HCT116 (cell line): ENCODE measurements at regions not wholly inside any gene's neighbourhood (a gene's known extent, or its start where the extent isn't known, plus 50 kb on each side); places are given as distances from the start of the nearest gene placed in this dataset.

Source experiments
- ATAC-seq: fragments of 200-7000 bp; cut with Tn5 transposase; 2 replicates; pipeline ENCODE4 v1.9.1; 2020; ENCODE audit warnings: mild to moderate bottlenecking, moderate library complexity
- BruUV-seq: library from RNA; stranded (reverse); fragments of 400-500 nt; replicated peaks from 2 replicates; lab custom pipeline; 2021; lab: Mats Ljungman, UMichigan
- CTCF ChIA-PET: fragments of 300-600 bp; sonication (Branson Sonifier 250); formaldehyde crosslinking; loops from one replicate; lab custom pipeline; 2021; ENCODE audit warnings: antibody characterized with exemption; lab: Charles Lee
- POLR2A ChIA-PET: fragments of 300-600, 350-600 bp; sonication (Branson Sonifier 250); formaldehyde crosslinking; loops from one replicate; lab custom pipeline; 2021; ENCODE audit warnings: antibody characterized with exemption; lab: Charles Lee
- RAD21 ChIA-PET, 2 experiments: fragments of 300-600 bp; sonication (Branson Sonifier 250); formaldehyde crosslinking; loops; one replicate each; lab custom pipeline; 2023; ENCODE audit warnings: low total read pairs in 2 of 2; ENCODE audit not compliant: uncharacterized antibody in 2 of 2, unreplicated experiment in 2 of 2, low non-redundant PET in 1 of 2; lab: Charles Lee
- DNase-seq: peaks from one replicate; pipeline ENCODE4 v3.0.0-alpha.2; 2010; ENCODE audit warnings: low read depth, low spot score
- H2AFZ ChIP-seq: fragments of 200-600 bp; shearing (Covaris generic), sonication (generic); 2 replicates; pipeline ENCODE4 v1.6.1; 2017; ENCODE audit warnings: low read depth, mixed run types, mixed read lengths, antibody characterized with exemption, low read length; ENCODE audit not compliant: poor library complexity, severe bottlenecking
- H3K27ac ChIP-seq: 2 replicates; pipeline ENCODE4 v1.5.1; 2012; ENCODE audit warnings: low read depth, low read length
- H3K27me3 ChIP-seq: fragments of 200-600 bp; sonication (generic); 2 replicates; pipeline ENCODE4 v1.6.1; 2016; ENCODE audit warnings: mixed run types, low read length, mixed read lengths; ENCODE audit not compliant: insufficient read depth
- H3K36me3 ChIP-seq, 2 experiments: fragments of 200-500 bp in 1 of 2; fragments of 200-600 bp in 1 of 2; sonication (Bioruptor generic) in 1 of 2; sonication (generic) in 1 of 2; 2 replicates each; pipeline versions ENCODE4 v1.5.1 to v1.6.1; 2014 to 2016; ENCODE audit warnings: low read length in 2 of 2, inconsistent platforms in 1 of 2, mixed read lengths in 1 of 2, mixed run types in 1 of 2; ENCODE audit not compliant: insufficient read depth in 2 of 2, control insufficient read depth in 1 of 2
- H3K4me1 ChIP-seq, 2 experiments: fragments of 200-600 bp in 1 of 2; sonication (generic) in 1 of 2; 2 replicates each; pipeline versions ENCODE4 v1.5.1 to v1.6.1; 2012 to 2017; ENCODE audit warnings: low read length in 2 of 2, inconsistent platforms in 1 of 2, mild to moderate bottlenecking in 1 of 2, mixed read lengths in 1 of 2, mixed run types in 1 of 2, moderate library complexity in 1 of 2; ENCODE audit not compliant: insufficient read depth in 2 of 2, control insufficient read depth in 1 of 2
- H3K4me2 ChIP-seq: fragments of 200-600 bp; sonication (generic); 2 replicates; pipeline ENCODE4 v1.6.1; 2017; ENCODE audit warnings: mixed run types, low read length, mixed read lengths
- H3K4me3 ChIP-seq, 2 experiments: fragments of 200-600 bp in 1 of 2; sonication (generic) in 1 of 2; replicated peaks in 1 of 2; 2 replicates each; pipeline ENCODE4 v1.5.1; 2011 to 2016; ENCODE audit warnings: low read length in 2 of 2, control low read depth in 1 of 2, low read depth in 1 of 2, mild to moderate bottlenecking in 1 of 2, mixed read lengths in 1 of 2, mixed run types in 1 of 2
- H3K79me2 ChIP-seq: fragments of 200-600 bp; sonication (generic); 2 replicates; pipeline ENCODE4 v1.6.1; 2017; ENCODE audit warnings: mild to moderate bottlenecking, mixed run types, low read length, moderate library complexity, mixed read lengths; ENCODE audit not compliant: insufficient read depth
- H3K9ac ChIP-seq: fragments of 200-600 bp; sonication (generic); 2 replicates; pipeline ENCODE4 v1.6.1; 2016; ENCODE audit warnings: low read length, mixed read lengths
- H3K9me2 ChIP-seq: fragments of 200-600 bp; sonication (generic), shearing (Covaris generic); 2 replicates; pipeline ENCODE4 v1.6.1; 2017; ENCODE audit warnings: mixed run types, mild to moderate bottlenecking, moderate library complexity; ENCODE audit not compliant: insufficient read depth
- H3K9me3 ChIP-seq, 2 experiments: fragments of 200-500 bp in 1 of 2; fragments of 200-600 bp in 1 of 2; sonication (Bioruptor generic) in 1 of 2; sonication (generic) in 1 of 2; 2 replicates each; pipeline ENCODE4 v1.6.1; 2014 to 2017; ENCODE audit warnings: low read length in 2 of 2, mixed read lengths in 2 of 2, inconsistent platforms in 1 of 2, low read depth in 1 of 2, mild to moderate bottlenecking in 1 of 2, mixed run types in 1 of 2, moderate library complexity in 1 of 2; ENCODE audit not compliant: control insufficient read depth in 1 of 2, insufficient read depth in 1 of 2
- H4K20me1 ChIP-seq: fragments of 200-600 bp; sonication (generic), shearing (Covaris generic); 2 replicates; pipeline ENCODE4 v1.6.1; 2017; ENCODE audit warnings: mixed run types, mild to moderate bottlenecking, moderate library complexity; ENCODE audit not compliant: insufficient read depth
- ATF3 ChIP-seq: IDR thresholded peaks from 2 replicates; pipeline ENCODE4 v1.6.1; 2012
- CBX3 ChIP-seq: IDR thresholded peaks from 2 replicates; pipeline ENCODE4 v1.6.1; 2012; ENCODE audit warnings: low read depth
- EGR1 ChIP-seq: IDR thresholded peaks from 2 replicates; pipeline ENCODE4 v1.6.1; 2012; ENCODE audit warnings: low read depth
- ELF1 ChIP-seq: IDR thresholded peaks from 2 replicates; pipeline ENCODE4 v1.6.1; 2012; ENCODE audit warnings: low read depth, borderline replicate concordance
- EZH2 ChIP-seq: fragments of 200-600 bp; sonication (generic); IDR thresholded peaks from 2 replicates; pipeline ENCODE4 v1.6.1; 2017; ENCODE audit warnings: antibody characterized with exemption, mixed run types
- EZH2phosphoT487 ChIP-seq: fragments of 200-600 bp; IDR thresholded peaks from 2 replicates; pipeline ENCODE4 v1.6.1; 2018; ENCODE audit warnings: antibody characterized with exemption, borderline replicate concordance
- FOSL1 ChIP-seq: IDR thresholded peaks from 2 replicates; pipeline ENCODE4 v1.6.1; 2012; ENCODE audit warnings: low read depth
- JUND ChIP-seq: IDR thresholded peaks from 2 replicates; pipeline ENCODE4 v1.6.1; 2012
- MAX ChIP-seq: IDR thresholded peaks from 2 replicates; pipeline ENCODE4 v1.6.1; 2012
- POLR2A ChIP-seq: IDR thresholded peaks from 2 replicates; pipeline ENCODE4 v1.7.0; 2011; ENCODE audit warnings: borderline replicate concordance; ENCODE audit not compliant: insufficient read depth, insufficient read length; ENCODE audit errors: extremely low read depth
- POLR2AphosphoS5 ChIP-seq: IDR thresholded peaks from 2 replicates; pipeline ENCODE4 v1.6.1; 2011; ENCODE audit warnings: mild to moderate bottlenecking, low read depth, low read length, moderate library complexity
- REST ChIP-seq: IDR thresholded peaks from 2 replicates; pipeline ENCODE4 v1.6.1; 2012; ENCODE audit warnings: low read depth
- SP1 ChIP-seq: IDR thresholded peaks from 2 replicates; pipeline ENCODE4 v1.6.1; 2012; ENCODE audit warnings: low read depth
- SRF ChIP-seq: IDR thresholded peaks from 2 replicates; pipeline ENCODE4 v1.6.1; 2012; ENCODE audit warnings: low read depth
- YY1 ChIP-seq: IDR thresholded peaks from 2 replicates; pipeline ENCODE4 v1.6.1; 2011; ENCODE audit warnings: low read length, low read depth, moderate library complexity, mild to moderate bottlenecking; ENCODE audit not compliant: insufficient replicate concordance; ENCODE audit errors: extremely low read depth
- ZBTB33 ChIP-seq: IDR thresholded peaks from 2 replicates; pipeline ENCODE4 v1.6.1; 2011; ENCODE audit warnings: mild to moderate bottlenecking, low read length, moderate library complexity; ENCODE audit not compliant: insufficient replicate concordance; ENCODE audit errors: extremely low read depth
- ZFX ChIP-seq: fragments of 450-650 bp; IDR thresholded peaks from 2 replicates; pipeline ENCODE4 v1.6.1; 2017
- ZNF274 ChIP-seq: fragments of 200-500 bp; sonication (Bioruptor generic); IDR thresholded peaks from 2 replicates; pipeline ENCODE4 v1.6.1; 2014; ENCODE audit warnings: mild to moderate bottlenecking, low read depth, low read length, inconsistent platforms
- intact Hi-C: fragments of 100-400 bp; cut with micrococcal nuclease; formaldehyde crosslinking; loops from 2 replicates; pipeline ENCODE4 v1.10.0; 2022
- TF ChIP-seq, protein P1 (sequence below), 3 experiments: fragments of 200-600 bp in 1 of 3; sonication (generic) in 1 of 3; IDR thresholded peaks in 2 of 3; conservative IDR thresholded peaks in 1 of 3; 2 replicates each; pipeline ENCODE4 v1.5.1; 2012 to 2017; ENCODE audit warnings: low read depth in 2 of 3, low read length in 2 of 3, antibody characterized with exemption in 1 of 3, borderline replicate concordance in 1 of 3, control low read depth in 1 of 3, mild to moderate bottlenecking in 1 of 3, mixed read lengths in 1 of 3, mixed run types in 1 of 3, moderate library complexity in 1 of 3; ENCODE audit not compliant: insufficient read depth in 1 of 3

DNA sequence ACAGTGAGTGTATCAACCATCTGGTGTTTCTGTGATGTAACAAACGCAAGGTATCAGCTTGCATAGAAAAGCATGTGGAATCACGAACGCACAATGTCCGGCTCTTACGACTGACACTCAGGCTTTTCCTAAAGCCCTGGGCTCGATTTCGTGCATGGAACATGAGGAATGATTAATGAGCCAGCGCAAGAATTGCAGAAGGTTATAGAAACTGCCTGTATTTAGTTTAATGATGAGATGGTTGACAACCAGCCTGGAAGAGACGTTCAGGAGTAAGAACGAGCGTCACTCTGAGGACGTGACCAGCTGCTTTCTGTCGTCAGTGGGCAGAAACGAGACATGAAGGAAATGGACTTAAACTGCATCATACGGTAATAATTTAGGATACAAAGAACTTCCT lies 497.6 kb downstream of the IRX1 start:
- DNase-seq (no peak), ATAC-seq (no peak)
- ChIA-PET CTCF (no interaction called here), RAD21 (no interaction called here), POLR2A (no interaction called here)
- Histone ChIP-seq H3K79me2 (no peaks in the 10 kb centered on the region), H3K9me2 (no peaks in the 10 kb centered on the region), H3K36me3 (no peaks in the 10 kb centered on the region), H3K9me3 (peaks cover 7 to 25% of the 10 kb centered on the region in 2 experiments; a peak in 2 of 4 replicates), H3K9ac (no peak overlapping the region), H3K4me1 (no peaks in the 10 kb centered on the region), H3K4me2 (no peak overlapping the region), H3K4me3 (no peak overlapping the region), H3K27me3 (no peaks in the 10 kb centered on the region), H3K27ac (no peak overlapping the region), H4K20me1 (no peaks in the 10 kb centered on the region), H2AFZ (no peak overlapping the region)
- BruUV-seq = no TSS peak
- TF ChIP-seq REST = no peak
- TF ChIP-seq SP1 = no peak
- TF ChIP-seq ZNF274 = no peak
- no peak for TF ChIP-seq YY1
- no peak for TF ChIP-seq ELF1
- TF ChIP-seq CBX3 = no peak
- TF ChIP-seq POLR2AphosphoS5 = no peak
- TF ChIP-seq EZH2 = no peak
- no peak for TF ChIP-seq ATF3
- TF ChIP-seq POLR2A = no peak
- no peak for TF ChIP-seq EGR1
- no peak for TF ChIP-seq FOSL1
- TF ChIP-seq, protein P1, sequence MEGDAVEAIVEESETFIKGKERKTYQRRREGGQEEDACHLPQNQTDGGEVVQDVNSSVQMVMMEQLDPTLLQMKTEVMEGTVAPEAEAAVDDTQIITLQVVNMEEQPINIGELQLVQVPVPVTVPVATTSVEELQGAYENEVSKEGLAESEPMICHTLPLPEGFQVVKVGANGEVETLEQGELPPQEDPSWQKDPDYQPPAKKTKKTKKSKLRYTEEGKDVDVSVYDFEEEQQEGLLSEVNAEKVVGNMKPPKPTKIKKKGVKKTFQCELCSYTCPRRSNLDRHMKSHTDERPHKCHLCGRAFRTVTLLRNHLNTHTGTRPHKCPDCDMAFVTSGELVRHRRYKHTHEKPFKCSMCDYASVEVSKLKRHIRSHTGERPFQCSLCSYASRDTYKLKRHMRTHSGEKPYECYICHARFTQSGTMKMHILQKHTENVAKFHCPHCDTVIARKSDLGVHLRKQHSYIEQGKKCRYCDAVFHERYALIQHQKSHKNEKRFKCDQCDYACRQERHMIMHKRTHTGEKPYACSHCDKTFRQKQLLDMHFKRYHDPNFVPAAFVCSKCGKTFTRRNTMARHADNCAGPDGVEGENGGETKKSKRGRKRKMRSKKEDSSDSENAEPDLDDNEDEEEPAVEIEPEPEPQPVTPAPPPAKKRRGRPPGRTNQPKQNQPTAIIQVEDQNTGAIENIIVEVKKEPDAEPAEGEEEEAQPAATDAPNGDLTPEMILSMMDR (IDR thresholded peaks at IDR 0.05 in 2 of 3, conservative IDR thresholded peaks at IDR 0.05 in 1 of 3; ENCODE audit: borderline replicate concordance in 1 of 3, insufficient read depth in 1 of 3, low read depth in 2 of 3, low read length in 2 of 3) = no peak
- no peak for TF ChIP-seq SRF
- TF ChIP-seq EZH2phosphoT487 = no peak
- no peak for TF ChIP-seq ZFX
- TF ChIP-seq JUND = no peak
- TF ChIP-seq MAX = no peak
- no peak for TF ChIP-seq ZBTB33
- intact Hi-C loops = no loop called here
